Activated CD4-positive, alpha-beta T cell treated with anti-CD3 and anti-CD28 coated beads for 48 hours (primary cell): ENCODE measurements at regions not wholly inside any gene's neighbourhood (a gene's known extent, or its start where the extent isn't known, plus 50 kb on each side); places are given as distances from the start of the nearest gene placed in this dataset.

Experiments used
- DNase-seq: peaks from one replicate; pipeline ENCODE4 v3.0.0-alpha.2; 2020

GRCh38 chr4:112896609-112897190 lies 152.8 kb upstream of the ANK2 start:
- DNase-seq: no peak

- no peak for DNase-seq
These were observed 151.9 kb upstream of the ANK2 start for GRCh38 chr4:112897543-112897942.

- no peak for DNase-seq
These were observed 150.9 kb upstream of the ANK2 start for GRCh38 chr4:112898357-112899141.

- no peak for DNase-seq
These were observed 149.0 kb upstream of the ANK2 start for GRCh38 chr4:112900416-112900815.

- DNase-seq: no peak
These were observed 147.5 kb upstream of the ANK2 start for GRCh38 chr4:112901962-112902411.

- no peak for DNase-seq
These were observed 143.7 kb upstream of the ANK2 start for GRCh38 chr4:112905728-112906127.

- no peak for DNase-seq
These were observed 140.9 kb upstream of the ANK2 start for GRCh38 chr4:112908511-112908910.

GRCh38 chr4:112910109-112910736 lies 139.2 kb upstream of the ANK2 start:
- no peak for DNase-seq

GRCh38 chr4:112916868-112917267 lies 132.6 kb upstream of the ANK2 start:
- no peak for DNase-seq

GRCh38 chr4:112923516-112923915 lies 125.9 kb upstream of the ANK2 start:
- no peak for DNase-seq

- DNase-seq: no peak
These were observed 122.6 kb upstream of the ANK2 start for GRCh38 chr4:112926819-112927218.

- no peak for DNase-seq
These were observed 121.9 kb upstream of the ANK2 start for GRCh38 chr4:112927544-112927943.

GRCh38 chr4:112931001-112931400 lies 118.5 kb upstream of the ANK2 start:
- DNase-seq: no peak

GRCh38 chr4:112933790-112934189 lies 115.7 kb upstream of the ANK2 start:
- no peak for DNase-seq

- DNase-seq: no peak
These were observed 110.9 kb upstream of the ANK2 start for GRCh38 chr4:112938461-112939058.

GRCh38 chr4:112939901-112940300 lies 109.6 kb upstream of the ANK2 start:
- no peak for DNase-seq

GRCh38 chr4:112940336-112940735 lies 109.1 kb upstream of the ANK2 start:
- no peak for DNase-seq

- DNase-seq: no peak
These were observed 107.4 kb upstream of the ANK2 start for GRCh38 chr4:112942077-112942476.

GRCh38 chr4:112942997-112943396 lies 106.5 kb upstream of the ANK2 start:
- DNase-seq: no peak

- DNase-seq: no peak
These were observed 105.4 kb upstream of the ANK2 start for GRCh38 chr4:112944006-112944405.

- no peak for DNase-seq
These were observed 103.3 kb upstream of the ANK2 start for GRCh38 chr4:112946127-112946526.

GRCh38 chr4:112947616-112948015 lies 101.8 kb upstream of the ANK2 start:
- no peak for DNase-seq

GRCh38 chr4:112951362-112952312 lies 97.8 kb upstream of the ANK2 start:
- DNase-seq: no peak
